ENCODE measurements at regions not wholly inside any gene's neighbourhood (a gene's known extent, or its start where the extent isn't known, plus 50 kb on each side); places are given as distances from the start of the nearest gene placed in this dataset.

DNA sequence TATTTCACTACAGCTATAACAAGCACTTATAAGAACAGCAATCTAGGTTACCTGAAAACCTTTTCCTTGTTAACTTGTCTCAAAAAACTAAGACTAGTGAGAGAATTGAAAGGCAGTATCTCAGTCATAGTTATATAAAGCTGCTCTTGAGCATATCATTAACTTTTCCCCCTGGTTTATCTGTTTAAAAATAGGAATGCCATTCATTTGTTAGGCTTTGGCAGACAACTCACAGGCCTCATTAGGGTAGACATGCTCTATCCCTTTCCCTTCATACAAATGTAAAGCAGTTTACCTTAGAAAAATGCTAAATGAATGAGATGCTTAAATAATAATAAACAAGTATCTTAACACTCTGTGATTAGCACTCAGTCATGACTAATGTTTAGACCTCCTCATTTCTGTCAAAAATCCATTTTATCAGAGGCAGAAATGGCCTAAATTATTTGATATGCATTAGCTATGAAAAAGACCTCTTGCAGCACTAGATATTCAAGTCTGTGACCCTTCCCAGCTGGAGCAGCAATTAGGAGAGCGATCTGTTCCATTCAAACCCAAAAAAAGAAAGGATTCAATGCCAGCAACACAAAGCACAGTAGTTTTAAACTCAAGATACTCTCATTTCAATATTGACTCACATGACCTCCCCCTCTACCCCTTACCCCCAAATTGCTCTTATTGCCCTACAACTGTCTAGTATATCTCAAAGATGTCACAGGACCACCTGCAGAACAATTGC is 1578.8 kb upstream of the WWC1 start:
- ChIA-PET RAD21 (ENCODE audit: unreplicated experiment) (no interaction called here), SMC1A (ENCODE audit: uncharacterized antibody, unreplicated experiment) (no interaction called here), POLR2A (interaction anchor here (0.6 kb wide), 1 partner anchor 282 kb away, joined by 3 read pairs; no protein-coding TSS in a partner anchor), CTCF (no interaction called here)
- TF ChIP-seq NFXL1 (IDR thresholded peaks at IDR 0.05; ENCODE audit: borderline replicate concordance) = no peak
- no peak for TF ChIP-seq RUNX3 (IDR thresholded peaks at IDR 0.05; ENCODE audit: low read length)
- no peak for TF ChIP-seq KAT2A (conservative IDR thresholded peaks at IDR 0.05; ENCODE audit: control insufficient read depth, low read depth, low read length)
- no peak for TF ChIP-seq TARDBP (IDR thresholded peaks at IDR 0.05; ENCODE audit: borderline replicate concordance)
- no peak for TF ChIP-seq WRNIP1 (IDR thresholded peaks at IDR 0.05; ENCODE audit: borderline replicate concordance, low read depth, low read length)
- TF ChIP-seq CREM (IDR thresholded peaks at IDR 0.05; ENCODE audit: low read depth) = no peak
- no peak for TF ChIP-seq SRF (IDR thresholded peaks at IDR 0.05; ENCODE audit: low read depth in 2 of 2, low read length in 2 of 2)
- no peak for TF ChIP-seq BCL11A (IDR thresholded peaks at IDR 0.05; ENCODE audit: low read depth, low read length)
- TF ChIP-seq TCF7 (IDR thresholded peaks at IDR 0.05; ENCODE audit: borderline replicate concordance) = no peak
- TF ChIP-seq ESRRA (IDR thresholded peaks at IDR 0.05; ENCODE audit: low read length) = no peak
- TF ChIP-seq, protein P1, sequence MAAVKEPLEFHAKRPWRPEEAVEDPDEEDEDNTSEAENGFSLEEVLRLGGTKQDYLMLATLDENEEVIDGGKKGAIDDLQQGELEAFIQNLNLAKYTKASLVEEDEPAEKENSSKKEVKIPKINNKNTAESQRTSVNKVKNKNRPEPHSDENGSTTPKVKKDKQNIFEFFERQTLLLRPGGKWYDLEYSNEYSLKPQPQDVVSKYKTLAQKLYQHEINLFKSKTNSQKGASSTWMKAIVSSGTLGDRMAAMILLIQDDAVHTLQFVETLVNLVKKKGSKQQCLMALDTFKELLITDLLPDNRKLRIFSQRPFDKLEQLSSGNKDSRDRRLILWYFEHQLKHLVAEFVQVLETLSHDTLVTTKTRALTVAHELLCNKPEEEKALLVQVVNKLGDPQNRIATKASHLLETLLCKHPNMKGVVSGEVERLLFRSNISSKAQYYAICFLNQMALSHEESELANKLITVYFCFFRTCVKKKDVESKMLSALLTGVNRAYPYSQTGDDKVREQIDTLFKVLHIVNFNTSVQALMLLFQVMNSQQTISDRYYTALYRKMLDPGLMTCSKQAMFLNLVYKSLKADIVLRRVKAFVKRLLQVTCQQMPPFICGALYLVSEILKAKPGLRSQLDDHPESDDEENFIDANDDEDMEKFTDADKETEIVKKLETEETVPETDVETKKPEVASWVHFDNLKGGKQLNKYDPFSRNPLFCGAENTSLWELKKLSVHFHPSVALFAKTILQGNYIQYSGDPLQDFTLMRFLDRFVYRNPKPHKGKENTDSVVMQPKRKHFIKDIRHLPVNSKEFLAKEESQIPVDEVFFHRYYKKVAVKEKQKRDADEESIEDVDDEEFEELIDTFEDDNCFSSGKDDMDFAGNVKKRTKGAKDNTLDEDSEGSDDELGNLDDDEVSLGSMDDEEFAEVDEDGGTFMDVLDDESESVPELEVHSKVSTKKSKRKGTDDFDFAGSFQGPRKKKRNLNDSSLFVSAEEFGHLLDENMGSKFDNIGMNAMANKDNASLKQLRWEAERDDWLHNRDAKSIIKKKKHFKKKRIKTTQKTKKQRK (IDR thresholded peaks at IDR 0.05; ENCODE audit: low read depth, low read length) = no peak
- no peak for TF ChIP-seq PML (IDR thresholded peaks at IDR 0.05; ENCODE audit: low read length)
- no peak for TF ChIP-seq ZNF384 (IDR thresholded peaks at IDR 0.05; ENCODE audit: borderline replicate concordance, low read depth, low read length)
- TF ChIP-seq YY1 (IDR thresholded peaks at IDR 0.05; ENCODE audit: low read depth, low read length) = no peak
- no peak for TF ChIP-seq ZSCAN29 (IDR thresholded peaks at IDR 0.05)
- no peak for TF ChIP-seq SREBF2 (IDR thresholded peaks at IDR 0.05; ENCODE audit: low read length)
- TF ChIP-seq HDGF (IDR thresholded peaks at IDR 0.05) = no peak
- no peak for TF ChIP-seq CEBPB (IDR thresholded peaks at IDR 0.05; ENCODE audit: borderline replicate concordance in 1 of 2, low read depth in 2 of 2, low read length in 2 of 2)
- TF ChIP-seq, protein P2, sequence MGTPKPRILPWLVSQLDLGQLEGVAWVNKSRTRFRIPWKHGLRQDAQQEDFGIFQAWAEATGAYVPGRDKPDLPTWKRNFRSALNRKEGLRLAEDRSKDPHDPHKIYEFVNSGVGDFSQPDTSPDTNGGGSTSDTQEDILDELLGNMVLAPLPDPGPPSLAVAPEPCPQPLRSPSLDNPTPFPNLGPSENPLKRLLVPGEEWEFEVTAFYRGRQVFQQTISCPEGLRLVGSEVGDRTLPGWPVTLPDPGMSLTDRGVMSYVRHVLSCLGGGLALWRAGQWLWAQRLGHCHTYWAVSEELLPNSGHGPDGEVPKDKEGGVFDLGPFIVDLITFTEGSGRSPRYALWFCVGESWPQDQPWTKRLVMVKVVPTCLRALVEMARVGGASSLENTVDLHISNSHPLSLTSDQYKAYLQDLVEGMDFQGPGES (IDR thresholded peaks at IDR 0.05) = no peak
- no peak for TF ChIP-seq ZNF207 (IDR thresholded peaks at IDR 0.05; ENCODE audit: borderline replicate concordance)
- Histone ChIP-seq H4K20me1 (ENCODE audit: control insufficient read depth, insufficient read depth) (no peaks in the 10 kb centered on the region), H3K36me3 (ENCODE audit: control insufficient read depth in 2 of 2, insufficient read depth in 2 of 2, low read length in 1 of 2) (no peaks in the 10 kb centered on the region), H3K9me3 (replicated peaks; ENCODE audit: control insufficient read depth, insufficient read depth, low read length) (no peaks in the 10 kb centered on the region; the same call in 2 of the 3 replicates), H3K27ac (ENCODE audit: control insufficient read depth, insufficient read depth) (no peak overlapping the region), H2AFZ (ENCODE audit: control insufficient read depth, low read depth, low read length) (no peak overlapping the region), H3K79me2 (ENCODE audit: control insufficient read depth, insufficient read depth, low read length) (no peaks in the 10 kb centered on the region), H3K27me3 (replicated peaks in 1 of 2; ENCODE audit: control insufficient read depth in 2 of 2, insufficient read depth in 2 of 2, low read length in 1 of 2) (no peaks in the 10 kb centered on the region), H3K9ac (ENCODE audit: control insufficient read depth, insufficient read depth, low read length) (no peak overlapping the region), H3K4me2 (ENCODE audit: control insufficient read depth, insufficient read depth) (no peak overlapping the region), H3K4me1 (ENCODE audit: control insufficient read depth, insufficient read depth, low read length) (no peaks in the 10 kb centered on the region), H3K4me3 (no peak overlapping the region)
- 0% methylated on average over 1 of the region's 1 CpG for WGBS (ENCODE audit: insufficient coverage, insufficient replicate concordance, low lambda C conversion rate, missing lambda C conversion rate)
- DNase-seq (ENCODE audit: low read depth, low spot score) (no peak), FAIRE-seq (no peak), ATAC-seq (no peak)
- intact Hi-C loops (cut with micrococcal nuclease; ENCODE audit: unreplicated experiment) = no loop called here
- in situ Hi-C loops (cut with MboI) = no loop called here
- no TSS peak for BruUV-seq (replicated peaks)

Data from GM12878 (cell line).